ENCODE measurements at regions not wholly inside any gene's neighbourhood (a gene's known extent, or its start where the extent isn't known, plus 50 kb on each side); places are given as distances from the start of the nearest gene placed in this dataset.
A peak's percentile ranks its signal among the peaks of the same experiment; 100 is the strongest.
"Not testable (repeated sequence)": the region's sequence is repeated elsewhere in the genome, so short reads cannot be mapped to it uniquely, and the experiment has no call there.

DNA sequence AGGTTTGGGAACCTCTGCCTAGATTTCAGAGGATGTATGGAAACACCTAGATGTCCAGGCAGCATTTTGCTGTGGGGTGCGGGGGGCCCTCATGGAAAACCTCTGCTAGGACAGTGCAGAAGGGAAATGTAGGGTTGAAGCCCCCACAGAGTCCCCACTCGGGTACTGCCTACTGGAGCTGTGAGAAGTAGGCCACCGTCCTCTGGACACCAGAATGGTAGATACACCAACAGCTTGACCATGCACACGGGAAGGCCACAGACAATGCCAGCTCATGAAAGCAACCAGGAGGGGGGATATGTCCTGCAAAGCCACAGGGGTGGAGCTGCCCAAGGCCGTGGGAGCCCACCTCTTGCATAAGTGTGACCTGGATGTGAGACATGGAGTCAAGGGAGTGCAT lies 1336.5 kb downstream of the SPATA31A7 start:
- H3K9me3 ChIP-seq (replicated peaks; ENCODE audit: insufficient read depth, low read length); H3K9me2 ChIP-seq (replicated peaks; ENCODE audit: insufficient read depth, low read length); H3K79me2 ChIP-seq (ENCODE audit: low read length); H3K27ac ChIP-seq (ENCODE audit: low read length); H3K4me1 ChIP-seq (ENCODE audit: low read length); H3K9ac ChIP-seq (ENCODE audit: low read length); H3K36me3 ChIP-seq (replicated peaks; ENCODE audit: insufficient read depth, low read length); H4K20me1 ChIP-seq (ENCODE audit: insufficient read depth, low read length); DNase-seq; H3F3A ChIP-seq (ENCODE audit: insufficient read depth, low read length); H3K27me3 ChIP-seq (replicated peaks; ENCODE audit: insufficient read depth, low read length); H3K4me3 ChIP-seq (ENCODE audit: low read length); H3K4me2 ChIP-seq (ENCODE audit: low read depth, low read length); H2AFZ ChIP-seq (ENCODE audit: low read length): not testable (repeated sequence)

GRCh38 chr9:62532162-62532776 lies 1342.4 kb downstream of the SPATA31A7 start:
- not testable (repeated sequence) for H3K27ac ChIP-seq (ENCODE audit: low read length); H3K79me2 ChIP-seq (ENCODE audit: low read length); H2AFZ ChIP-seq (ENCODE audit: low read length); H3K4me1 ChIP-seq (ENCODE audit: low read length); H3K27me3 ChIP-seq (replicated peaks; ENCODE audit: insufficient read depth, low read length); H3K9me2 ChIP-seq (replicated peaks; ENCODE audit: insufficient read depth, low read length); H4K20me1 ChIP-seq (ENCODE audit: insufficient read depth, low read length); H3K9me3 ChIP-seq (replicated peaks; ENCODE audit: insufficient read depth, low read length); H3F3A ChIP-seq (ENCODE audit: insufficient read depth, low read length); H3K36me3 ChIP-seq (replicated peaks; ENCODE audit: insufficient read depth, low read length); H3K4me2 ChIP-seq (ENCODE audit: low read depth, low read length); H3K9ac ChIP-seq (ENCODE audit: low read length); DNase-seq; H3K4me3 ChIP-seq (ENCODE audit: low read length)

DNA sequence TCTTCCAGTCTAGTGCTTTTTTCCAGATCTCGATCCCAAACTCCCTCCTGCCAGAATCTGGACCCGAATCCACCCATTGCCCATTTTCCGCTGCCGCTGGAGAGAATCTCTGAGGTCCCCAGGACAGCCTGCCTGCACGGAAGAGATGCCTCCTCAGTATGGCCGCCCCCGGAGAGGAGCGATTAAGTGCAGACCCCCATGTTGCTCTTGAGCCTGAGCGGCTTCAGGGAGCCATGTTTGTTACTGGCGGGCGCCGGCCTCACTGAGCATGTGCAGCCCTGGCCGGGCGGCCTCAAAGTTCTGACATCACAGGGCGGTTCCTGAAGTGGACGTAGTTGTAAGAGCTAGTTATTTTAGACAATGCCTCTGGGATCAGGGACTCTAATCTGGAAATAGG lies 1342.9 kb downstream of the SPATA31A7 start:
- H3F3A ChIP-seq (ENCODE audit: insufficient read depth, low read length); H2AFZ ChIP-seq (ENCODE audit: low read length); H4K20me1 ChIP-seq (ENCODE audit: insufficient read depth, low read length); H3K4me3 ChIP-seq (ENCODE audit: low read length); H3K27me3 ChIP-seq (replicated peaks; ENCODE audit: insufficient read depth, low read length); H3K4me1 ChIP-seq (ENCODE audit: low read length); H3K27ac ChIP-seq (ENCODE audit: low read length); H3K79me2 ChIP-seq (ENCODE audit: low read length); DNase-seq; H3K4me2 ChIP-seq (ENCODE audit: low read depth, low read length); H3K36me3 ChIP-seq (replicated peaks; ENCODE audit: insufficient read depth, low read length); H3K9me2 ChIP-seq (replicated peaks; ENCODE audit: insufficient read depth, low read length); H3K9me3 ChIP-seq (replicated peaks; ENCODE audit: insufficient read depth, low read length); H3K9ac ChIP-seq (ENCODE audit: low read length): not testable (repeated sequence)

DNA sequence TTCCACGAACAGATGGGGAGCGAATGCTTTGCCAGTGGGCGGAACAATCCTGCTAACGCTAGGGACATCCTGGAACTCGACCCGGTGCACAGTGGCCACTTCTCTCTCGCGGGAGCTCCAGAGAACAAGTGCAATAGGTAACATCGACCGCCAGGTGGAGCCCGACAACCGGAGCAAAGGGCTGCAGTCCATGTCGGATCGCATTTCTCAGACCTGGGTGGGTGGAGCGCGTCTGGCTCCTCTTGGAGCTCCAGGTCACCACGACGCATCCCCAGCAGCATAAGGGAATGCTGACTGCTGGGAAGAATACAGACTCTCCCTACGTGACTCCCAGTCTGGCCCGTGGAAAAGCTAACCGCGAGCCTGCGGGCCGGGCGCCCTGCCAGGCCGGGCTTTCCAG lies 1360.7 kb downstream of the SPATA31A7 start:
- H3K27ac ChIP-seq (ENCODE audit: low read length); H3K27me3 ChIP-seq (replicated peaks; ENCODE audit: insufficient read depth, low read length); H3K9ac ChIP-seq (ENCODE audit: low read length); H3K4me1 ChIP-seq (ENCODE audit: low read length); H2AFZ ChIP-seq (ENCODE audit: low read length); H3K9me2 ChIP-seq (replicated peaks; ENCODE audit: insufficient read depth, low read length); H3K4me2 ChIP-seq (ENCODE audit: low read depth, low read length); H4K20me1 ChIP-seq (ENCODE audit: insufficient read depth, low read length); H3K79me2 ChIP-seq (ENCODE audit: low read length); DNase-seq; H3F3A ChIP-seq (ENCODE audit: insufficient read depth, low read length); H3K4me3 ChIP-seq (ENCODE audit: low read length); H3K9me3 ChIP-seq (replicated peaks; ENCODE audit: insufficient read depth, low read length); H3K36me3 ChIP-seq (replicated peaks; ENCODE audit: insufficient read depth, low read length): not testable (repeated sequence)
- TF ChIP-seq, protein P1, sequence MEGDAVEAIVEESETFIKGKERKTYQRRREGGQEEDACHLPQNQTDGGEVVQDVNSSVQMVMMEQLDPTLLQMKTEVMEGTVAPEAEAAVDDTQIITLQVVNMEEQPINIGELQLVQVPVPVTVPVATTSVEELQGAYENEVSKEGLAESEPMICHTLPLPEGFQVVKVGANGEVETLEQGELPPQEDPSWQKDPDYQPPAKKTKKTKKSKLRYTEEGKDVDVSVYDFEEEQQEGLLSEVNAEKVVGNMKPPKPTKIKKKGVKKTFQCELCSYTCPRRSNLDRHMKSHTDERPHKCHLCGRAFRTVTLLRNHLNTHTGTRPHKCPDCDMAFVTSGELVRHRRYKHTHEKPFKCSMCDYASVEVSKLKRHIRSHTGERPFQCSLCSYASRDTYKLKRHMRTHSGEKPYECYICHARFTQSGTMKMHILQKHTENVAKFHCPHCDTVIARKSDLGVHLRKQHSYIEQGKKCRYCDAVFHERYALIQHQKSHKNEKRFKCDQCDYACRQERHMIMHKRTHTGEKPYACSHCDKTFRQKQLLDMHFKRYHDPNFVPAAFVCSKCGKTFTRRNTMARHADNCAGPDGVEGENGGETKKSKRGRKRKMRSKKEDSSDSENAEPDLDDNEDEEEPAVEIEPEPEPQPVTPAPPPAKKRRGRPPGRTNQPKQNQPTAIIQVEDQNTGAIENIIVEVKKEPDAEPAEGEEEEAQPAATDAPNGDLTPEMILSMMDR (IDR thresholded peaks at IDR 0.05; ENCODE audit: low read length): peak; percentile 8; the same call in 1 of the 2 replicates

GRCh38 chr9:62560603-62561002 lies 1370.8 kb downstream of the SPATA31A7 start:
- H3K4me2 ChIP-seq (ENCODE audit: low read depth, low read length); H3K36me3 ChIP-seq (replicated peaks; ENCODE audit: insufficient read depth, low read length); H4K20me1 ChIP-seq (ENCODE audit: insufficient read depth, low read length); H3K9ac ChIP-seq (ENCODE audit: low read length); H2AFZ ChIP-seq (ENCODE audit: low read length); H3K79me2 ChIP-seq (ENCODE audit: low read length); H3K4me3 ChIP-seq (ENCODE audit: low read length); H3K9me2 ChIP-seq (replicated peaks; ENCODE audit: insufficient read depth, low read length); H3K4me1 ChIP-seq (ENCODE audit: low read length); H3K27ac ChIP-seq (ENCODE audit: low read length); H3F3A ChIP-seq (ENCODE audit: insufficient read depth, low read length); H3K9me3 ChIP-seq (replicated peaks; ENCODE audit: insufficient read depth, low read length); DNase-seq; H3K27me3 ChIP-seq (replicated peaks; ENCODE audit: insufficient read depth, low read length): not testable (repeated sequence)

GRCh38 chr9:62565132-62565531 lies 1375.3 kb downstream of the SPATA31A7 start:
- H3F3A ChIP-seq (ENCODE audit: insufficient read depth, low read length); H3K4me3 ChIP-seq (ENCODE audit: low read length); H3K36me3 ChIP-seq (replicated peaks; ENCODE audit: insufficient read depth, low read length); H4K20me1 ChIP-seq (ENCODE audit: insufficient read depth, low read length); DNase-seq; H3K27me3 ChIP-seq (replicated peaks; ENCODE audit: insufficient read depth, low read length); H3K79me2 ChIP-seq (ENCODE audit: low read length); H3K4me1 ChIP-seq (ENCODE audit: low read length); H2AFZ ChIP-seq (ENCODE audit: low read length); H3K27ac ChIP-seq (ENCODE audit: low read length); H3K9me3 ChIP-seq (replicated peaks; ENCODE audit: insufficient read depth, low read length); H3K9ac ChIP-seq (ENCODE audit: low read length); H3K4me2 ChIP-seq (ENCODE audit: low read depth, low read length); H3K9me2 ChIP-seq (replicated peaks; ENCODE audit: insufficient read depth, low read length): not testable (repeated sequence)

DNA sequence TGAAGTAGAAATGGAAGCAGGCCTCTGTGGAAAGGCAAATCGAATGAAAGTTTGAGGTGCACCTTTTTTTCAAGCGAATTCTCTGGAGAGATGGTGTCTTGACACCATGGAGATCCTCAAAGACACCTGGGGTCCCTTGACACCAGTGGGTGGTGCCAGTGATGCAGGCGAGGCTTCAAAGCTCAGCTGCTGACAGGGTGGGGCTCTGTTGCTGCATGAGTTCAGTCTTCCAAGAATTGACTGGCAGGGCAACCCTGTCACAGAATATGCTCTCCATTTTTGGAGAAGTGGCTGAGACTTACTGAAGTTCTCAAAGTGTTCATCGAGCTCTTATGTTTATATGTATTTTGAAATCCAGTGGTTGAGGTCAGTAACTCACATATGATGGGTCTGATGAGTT lies 1376.6 kb downstream of the SPATA31A7 start:
- not testable (repeated sequence) for H3K79me2 ChIP-seq (ENCODE audit: low read length); H3K4me2 ChIP-seq (ENCODE audit: low read depth, low read length); H3K9me3 ChIP-seq (replicated peaks; ENCODE audit: insufficient read depth, low read length); H3K36me3 ChIP-seq (replicated peaks; ENCODE audit: insufficient read depth, low read length); H4K20me1 ChIP-seq (ENCODE audit: insufficient read depth, low read length); DNase-seq; H3K27me3 ChIP-seq (replicated peaks; ENCODE audit: insufficient read depth, low read length); H3K9me2 ChIP-seq (replicated peaks; ENCODE audit: insufficient read depth, low read length); H3K9ac ChIP-seq (ENCODE audit: low read length); H3F3A ChIP-seq (ENCODE audit: insufficient read depth, low read length); H3K4me1 ChIP-seq (ENCODE audit: low read length); H3K4me3 ChIP-seq (ENCODE audit: low read length); H2AFZ ChIP-seq (ENCODE audit: low read length); H3K27ac ChIP-seq (ENCODE audit: low read length)

All from MM.1S (cell line).